ENCODE measurements at regions not wholly inside any gene's neighbourhood (a gene's known extent, or its start where the extent isn't known, plus 50 kb on each side); places are given as distances from the start of the nearest gene placed in this dataset.

- no peak for TF ChIP-seq CTCF (IDR thresholded peaks at IDR 0.05; ENCODE audit: low read depth, low read length, missing control alignments)
- no peak overlapping the region for H3K4me3 ChIP-seq (replicated peaks; ENCODE audit: low read depth, low read length)
- no peak for DNase-seq (ENCODE audit: extremely low read depth, low read depth)
Observed at GRCh38 chr15:93477721-93478120, 388.7 kb upstream of the RGMA start.

DNA sequence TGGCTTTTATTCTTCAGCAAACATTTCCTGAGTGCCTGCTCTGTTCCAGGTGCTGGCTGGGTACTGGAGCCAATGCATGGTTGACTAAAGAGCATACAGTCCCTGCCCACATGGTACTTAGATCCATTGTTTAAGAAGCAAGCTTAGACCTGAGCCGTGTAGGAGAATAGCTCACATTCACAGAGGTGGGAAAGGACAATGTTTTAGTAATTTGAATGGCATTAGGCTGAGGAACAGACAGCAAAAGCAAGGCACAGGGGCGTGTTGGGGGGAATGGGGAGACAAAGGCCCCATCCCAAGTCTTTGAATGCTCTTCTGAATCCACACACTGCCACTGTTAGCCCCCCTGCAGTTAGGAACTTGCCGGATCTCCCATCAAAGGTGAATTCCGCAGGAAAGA, 388.2 kb upstream of the RGMA start:
- TF ChIP-seq CTCF (IDR thresholded peaks at IDR 0.05; ENCODE audit: low read depth, low read length, missing control alignments) = no peak
- no peak overlapping the region for H3K4me3 ChIP-seq (replicated peaks; ENCODE audit: low read depth, low read length)
- no peak for DNase-seq (ENCODE audit: extremely low read depth, low read depth)

- DNase-seq (ENCODE audit: extremely low read depth, low read depth) = no peak
- no peak overlapping the region for H3K4me3 ChIP-seq (replicated peaks; ENCODE audit: low read depth, low read length)
- TF ChIP-seq CTCF (IDR thresholded peaks at IDR 0.05; ENCODE audit: low read depth, low read length, missing control alignments) = no peak
Observed at GRCh38 chr15:93476491-93477177, 387.6 kb upstream of the RGMA start.

GRCh38 chr15:93474728-93475127, 385.7 kb upstream of the RGMA start:
- no peak for TF ChIP-seq CTCF (IDR thresholded peaks at IDR 0.05; ENCODE audit: low read depth, low read length, missing control alignments)
- DNase-seq (ENCODE audit: extremely low read depth, low read depth) = no peak

DNA sequence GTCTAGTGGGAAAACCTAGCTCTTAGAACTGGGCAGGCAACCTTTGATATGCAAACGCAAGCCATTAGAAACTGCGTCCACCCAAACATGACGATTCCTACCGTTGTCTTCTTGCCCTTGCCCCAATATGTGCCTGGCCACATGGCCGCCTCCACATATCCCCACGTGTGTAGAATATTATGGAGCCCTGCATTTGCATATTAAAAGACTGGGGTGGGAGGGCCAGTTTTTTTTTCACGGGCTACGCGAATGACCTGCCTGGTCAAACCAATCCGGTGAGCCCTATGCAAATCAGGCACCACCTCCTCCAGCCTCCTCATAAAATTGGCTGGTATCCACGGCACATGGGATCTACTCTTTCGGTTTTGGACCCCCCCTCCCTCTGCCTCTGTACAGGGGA, 381.0 kb upstream of the RGMA start:
- DNase-seq (ENCODE audit: extremely low read depth, low read depth) = no peak
- no peak overlapping the region for H3K4me3 ChIP-seq (replicated peaks; ENCODE audit: low read depth, low read length)
- TF ChIP-seq CTCF (IDR thresholded peaks at IDR 0.05; ENCODE audit: low read depth, low read length, missing control alignments) = no peak

More at GRCh38 chr15:93474728-93475127, 385.7 kb upstream of the RGMA start:
- H3K4me3 ChIP-seq (replicated peaks; ENCODE audit: low read depth, low read length) = no peak overlapping the region

DNA sequence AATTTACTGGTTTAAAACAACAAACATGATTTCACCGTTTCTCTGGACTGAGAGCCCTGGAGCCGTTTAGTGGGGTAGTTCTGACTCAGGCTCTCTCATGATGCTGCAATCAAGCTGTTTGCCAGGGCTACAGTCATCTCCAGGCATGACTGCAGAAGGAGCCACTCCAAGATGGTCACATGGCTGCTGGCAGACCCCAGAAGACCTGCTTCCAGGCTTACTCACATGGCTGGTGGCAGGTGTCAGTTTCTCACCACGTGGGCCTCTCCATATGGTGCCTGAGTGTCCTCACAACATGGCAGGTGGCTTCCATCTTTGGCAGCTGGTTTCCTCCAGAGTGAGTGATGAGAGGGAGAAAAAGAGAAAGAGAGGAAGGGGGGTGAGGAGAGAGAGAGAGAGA, 378.3 kb upstream of the RGMA start:
- H3K4me3 ChIP-seq (replicated peaks; ENCODE audit: low read depth, low read length) = no peak overlapping the region
- no peak for TF ChIP-seq CTCF (IDR thresholded peaks at IDR 0.05; ENCODE audit: low read depth, low read length, missing control alignments)
- DNase-seq (ENCODE audit: extremely low read depth, low read depth) = no peak

DNA sequence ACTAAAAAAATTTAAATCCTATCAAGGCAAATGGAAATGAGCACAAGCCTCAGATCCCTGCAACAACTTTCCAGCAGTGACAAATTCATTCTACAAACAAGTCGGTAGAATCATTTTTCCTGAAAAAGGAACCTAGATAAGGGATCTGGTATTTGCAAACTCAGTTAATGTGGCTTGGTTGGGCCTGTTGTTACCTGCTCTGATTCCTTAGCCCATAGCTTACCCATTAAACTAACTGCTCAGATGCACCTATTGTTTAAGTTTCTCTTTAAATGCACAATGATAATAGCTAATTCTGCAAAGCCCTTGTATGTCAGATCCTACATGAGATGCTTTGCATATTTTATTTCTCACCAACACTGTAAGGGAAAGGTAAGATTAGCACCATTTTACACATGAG, 377.4 kb upstream of the RGMA start:
- TF ChIP-seq CTCF (IDR thresholded peaks at IDR 0.05; ENCODE audit: low read depth, low read length, missing control alignments) = no peak
- DNase-seq (ENCODE audit: extremely low read depth, low read depth) = no peak
- no peak overlapping the region for H3K4me3 ChIP-seq (replicated peaks; ENCODE audit: low read depth, low read length)
